Caco-2 (cell line): ENCODE measurements at regions not wholly inside any gene's neighbourhood (a gene's known extent, or its start where the extent isn't known, plus 50 kb on each side); places are given as distances from the start of the nearest gene placed in this dataset.

Experiments
- BruUV-seq: library from RNA; stranded (reverse); fragments of 400-500 nt; replicated peaks from 2 replicates; lab custom pipeline; 2021; lab: Mats Ljungman, UMichigan
- CTCF ChIA-PET: fragments of 300-600 bp; sonication (Branson Sonifier 250); formaldehyde crosslinking; loops from one replicate; lab custom pipeline; 2022; ENCODE audit warnings: antibody characterized with exemption; lab: Charles Lee
- POLR2A ChIA-PET: fragments of 300-600 bp; sonication (Branson Sonifier 250); formaldehyde crosslinking; loops from one replicate; lab custom pipeline; 2022; ENCODE audit warnings: antibody characterized with exemption; lab: Charles Lee
- DNase-seq, 2 experiments: peaks; one replicate each; pipeline versions ENCODE4 v3.0.0 to v3.0.0-alpha.2; 2020 to 2022
- H3K27me3 ChIP-seq: replicated peaks from 2 replicates; pipeline ENCODE4 v1.6.0; 2011; ENCODE audit warnings: low read length; ENCODE audit not compliant: control insufficient read depth, insufficient read depth
- H3K36me3 ChIP-seq: 2 replicates; pipeline ENCODE4 v1.5.1; 2011; ENCODE audit warnings: low read length; ENCODE audit not compliant: control insufficient read depth, insufficient read depth
- H3K4me1 ChIP-seq: fragments of 250-450 bp; sonication (Bioruptor Pico); 2 replicates; pipeline ENCODE4 v1.5.1; 2020; ENCODE audit warnings: mild to moderate bottlenecking
- H3K4me3 ChIP-seq: 2 replicates; pipeline ENCODE4 v1.5.1; 2011; ENCODE audit warnings: low read depth, mild to moderate bottlenecking, control low read depth, low read length
- H3K9me3 ChIP-seq: fragments of 250-450 bp; sonication (Bioruptor Pico); 2 replicates; pipeline ENCODE4 v1.5.1; 2020; ENCODE audit warnings: mild to moderate bottlenecking, moderate library complexity
- H3K27ac Mint-ChIP-seq: one replicate; pipeline ENCODE4 v1.8.0; 2022; ENCODE audit warnings: mixed read lengths; ENCODE audit not compliant: unreplicated experiment
- H3K27me3 Mint-ChIP-seq: one replicate; pipeline ENCODE4 v1.8.0; 2022; ENCODE audit warnings: mixed read lengths; ENCODE audit not compliant: insufficient read depth, unreplicated experiment
- H3K36me3 Mint-ChIP-seq: one replicate; pipeline ENCODE4 v1.8.0; 2022; ENCODE audit warnings: mild to moderate bottlenecking, mixed read lengths; ENCODE audit not compliant: insufficient read depth, unreplicated experiment
- H3K4me1 Mint-ChIP-seq: one replicate; pipeline ENCODE4 v1.8.0; 2022; ENCODE audit warnings: low read depth, mixed read lengths; ENCODE audit not compliant: unreplicated experiment
- H3K4me3 Mint-ChIP-seq: one replicate; pipeline ENCODE4 v1.8.0; 2022; ENCODE audit warnings: mild to moderate bottlenecking, moderate library complexity, mixed read lengths; ENCODE audit not compliant: unreplicated experiment
- H3K9me3 Mint-ChIP-seq: one replicate; pipeline ENCODE4 v1.8.0; 2022; ENCODE audit warnings: mixed read lengths; ENCODE audit not compliant: unreplicated experiment
- CTCF ChIP-seq, 2 experiments: fragments of 200-600 bp in 1 of 2; IDR thresholded peaks; 1 replicate in 1 of 2; 2 replicates in 1 of 2; pipeline versions ENCODE4 v1.5.1 to v1.8.0; 2011 to 2022; ENCODE audit warnings: antibody characterized with exemption in 1 of 2, control low read depth in 1 of 2, inconsistent platforms in 1 of 2, low read depth in 1 of 2, low read length in 1 of 2, mild to moderate bottlenecking in 1 of 2, moderate library complexity in 1 of 2; ENCODE audit not compliant: insufficient read depth in 1 of 2, severe bottlenecking in 1 of 2, unreplicated experiment in 1 of 2
- intact Hi-C: fragments of 100-400 bp; cut with micrococcal nuclease; formaldehyde crosslinking; loops from one replicate; pipeline ENCODE4 v1.10.0; 2022; ENCODE audit not compliant: unreplicated experiment

- Histone ChIP-seq H3K9me3 (peaks cover 12% of the 10 kb centered on the region), H3K36me3 (no peaks in the 10 kb centered on the region; the same call in 1 of the 2 replicates), H3K4me1 (peaks cover 15% of the 10 kb centered on the region), H3K4me3 (no peak overlapping the region), H3K27me3 (no peaks in the 10 kb centered on the region)
- Mint-ChIP-seq H3K36me3 (peaks cover 11% of the 10 kb centered on the region), H3K4me3 (no peak overlapping the region), H3K4me1 (peaks cover 44% of the 10 kb centered on the region), H3K9me3 (peaks cover 42% of the 10 kb centered on the region), H3K27me3 (no peaks in the 10 kb centered on the region), H3K27ac (no peak overlapping the region)
- DNase-seq = no peak
- intact Hi-C loops = no loop called here
- CTCF ChIA-PET = no interaction called here
- POLR2A ChIA-PET = no interaction called here
- TF ChIP-seq CTCF (IDR thresholded peaks at IDR 0.05; ENCODE audit: insufficient read depth in 1 of 2, low read depth in 1 of 2, low read length in 1 of 2, severe bottlenecking in 1 of 2, unreplicated experiment in 1 of 2) = no peak
- BruUV-seq = no TSS peak
Measured at GRCh38 chr12:68435816-68436215, 103.7 kb upstream of the MDM1 start.

- Mint-ChIP-seq H3K27ac (no peak overlapping the region), H3K36me3 (peaks cover 11% of the 10 kb centered on the region), H3K4me3 (no peak overlapping the region), H3K9me3 (peaks cover 29% of the 10 kb centered on the region), H3K27me3 (no peaks in the 10 kb centered on the region), H3K4me1 (peaks cover 50% of the 10 kb centered on the region)
- H3K27me3 ChIP-seq = no peaks in the 10 kb centered on the region
- peaks cover 12% of the 10 kb centered on the region for H3K9me3 ChIP-seq
- ChIA-PET POLR2A (no interaction called here), CTCF (no interaction called here)
- peaks cover 15% of the 10 kb centered on the region for H3K4me1 ChIP-seq
- no peak overlapping the region for H3K4me3 ChIP-seq
- no peak for TF ChIP-seq CTCF (IDR thresholded peaks at IDR 0.05; ENCODE audit: insufficient read depth in 1 of 2, low read depth in 1 of 2, low read length in 1 of 2, severe bottlenecking in 1 of 2, unreplicated experiment in 1 of 2)
- no peaks in the 10 kb centered on the region; the same call in 1 of the 2 replicates for H3K36me3 ChIP-seq
- BruUV-seq = no TSS peak
- intact Hi-C loops = no loop called here
- DNase-seq = no peak
Measured at GRCh38 chr12:68438601-68439000, 106.4 kb upstream of the MDM1 start.

GRCh38 chr12:68439368-68440045 lies 107.3 kb upstream of the MDM1 start:
- H3K4me3 ChIP-seq = no peak overlapping the region
- Mint-ChIP-seq H3K9me3 (peaks cover 20% of the 10 kb centered on the region), H3K4me3 (no peak overlapping the region), H3K27me3 (no peaks in the 10 kb centered on the region), H3K27ac (peak overlapping the region; percentile 56), H3K36me3 (peaks cover 15% of the 10 kb centered on the region), H3K4me1 (peaks cover 43% of the 10 kb centered on the region)
- BruUV-seq = no TSS peak
- DNase-seq = no peak
- H3K36me3 ChIP-seq = no peaks in the 10 kb centered on the region; the same call in 1 of the 2 replicates
- H3K27me3 ChIP-seq = no peaks in the 10 kb centered on the region
- CTCF ChIA-PET = interaction anchor here (0.7 to 0.8 kb wide), 2 partner anchors 81 to 166 kb away, joined by 4 read pairs; no protein-coding TSS in a partner anchor
- peaks cover 19% of the 10 kb centered on the region for H3K9me3 ChIP-seq
- intact Hi-C loops = no loop called here
- no peak for TF ChIP-seq CTCF (IDR thresholded peaks at IDR 0.05; ENCODE audit: insufficient read depth in 1 of 2, low read depth in 1 of 2, low read length in 1 of 2, severe bottlenecking in 1 of 2, unreplicated experiment in 1 of 2)
- peaks cover 15% of the 10 kb centered on the region for H3K4me1 ChIP-seq
- POLR2A ChIA-PET = interaction anchor here (1.0 kb wide), 2 partner anchors 11 to 171 kb away, joined by 3 to 10 read pairs; partner anchors contain the start of gene RAP1B
